Caco-2 (cell line): ENCODE measurements at regions not wholly inside any gene's neighbourhood (a gene's known extent, or its start where the extent isn't known, plus 50 kb on each side); places are given as distances from the start of the nearest gene placed in this dataset.

Experiments
- BruUV-seq: library from RNA; stranded (reverse); fragments of 400-500 nt; replicated peaks from 2 replicates; lab custom pipeline; 2021; lab: Mats Ljungman, UMichigan
- CTCF ChIA-PET: fragments of 300-600 bp; sonication (Branson Sonifier 250); formaldehyde crosslinking; loops from one replicate; lab custom pipeline; 2022; ENCODE audit warnings: antibody characterized with exemption; lab: Charles Lee
- POLR2A ChIA-PET: fragments of 300-600 bp; sonication (Branson Sonifier 250); formaldehyde crosslinking; loops from one replicate; lab custom pipeline; 2022; ENCODE audit warnings: antibody characterized with exemption; lab: Charles Lee
- DNase-seq, 2 experiments: peaks; one replicate each; pipeline versions ENCODE4 v3.0.0 to v3.0.0-alpha.2; 2020 to 2022
- H3K27me3 ChIP-seq: replicated peaks from 2 replicates; pipeline ENCODE4 v1.6.0; 2011; ENCODE audit warnings: low read length; ENCODE audit not compliant: control insufficient read depth, insufficient read depth
- H3K36me3 ChIP-seq: 2 replicates; pipeline ENCODE4 v1.5.1; 2011; ENCODE audit warnings: low read length; ENCODE audit not compliant: control insufficient read depth, insufficient read depth
- H3K4me1 ChIP-seq: fragments of 250-450 bp; sonication (Bioruptor Pico); 2 replicates; pipeline ENCODE4 v1.5.1; 2020; ENCODE audit warnings: mild to moderate bottlenecking
- H3K4me3 ChIP-seq: 2 replicates; pipeline ENCODE4 v1.5.1; 2011; ENCODE audit warnings: low read depth, mild to moderate bottlenecking, control low read depth, low read length
- H3K9me3 ChIP-seq: fragments of 250-450 bp; sonication (Bioruptor Pico); 2 replicates; pipeline ENCODE4 v1.5.1; 2020; ENCODE audit warnings: mild to moderate bottlenecking, moderate library complexity
- H3K27ac Mint-ChIP-seq: one replicate; pipeline ENCODE4 v1.8.0; 2022; ENCODE audit warnings: mixed read lengths; ENCODE audit not compliant: unreplicated experiment
- H3K27me3 Mint-ChIP-seq: one replicate; pipeline ENCODE4 v1.8.0; 2022; ENCODE audit warnings: mixed read lengths; ENCODE audit not compliant: insufficient read depth, unreplicated experiment
- H3K36me3 Mint-ChIP-seq: one replicate; pipeline ENCODE4 v1.8.0; 2022; ENCODE audit warnings: mild to moderate bottlenecking, mixed read lengths; ENCODE audit not compliant: insufficient read depth, unreplicated experiment
- H3K4me1 Mint-ChIP-seq: one replicate; pipeline ENCODE4 v1.8.0; 2022; ENCODE audit warnings: low read depth, mixed read lengths; ENCODE audit not compliant: unreplicated experiment
- H3K4me3 Mint-ChIP-seq: one replicate; pipeline ENCODE4 v1.8.0; 2022; ENCODE audit warnings: mild to moderate bottlenecking, moderate library complexity, mixed read lengths; ENCODE audit not compliant: unreplicated experiment
- H3K9me3 Mint-ChIP-seq: one replicate; pipeline ENCODE4 v1.8.0; 2022; ENCODE audit warnings: mixed read lengths; ENCODE audit not compliant: unreplicated experiment
- CTCF ChIP-seq, 2 experiments: fragments of 200-600 bp in 1 of 2; IDR thresholded peaks; 1 replicate in 1 of 2; 2 replicates in 1 of 2; pipeline versions ENCODE4 v1.5.1 to v1.8.0; 2011 to 2022; ENCODE audit warnings: antibody characterized with exemption in 1 of 2, control low read depth in 1 of 2, inconsistent platforms in 1 of 2, low read depth in 1 of 2, low read length in 1 of 2, mild to moderate bottlenecking in 1 of 2, moderate library complexity in 1 of 2; ENCODE audit not compliant: insufficient read depth in 1 of 2, severe bottlenecking in 1 of 2, unreplicated experiment in 1 of 2
- intact Hi-C: fragments of 100-400 bp; cut with micrococcal nuclease; formaldehyde crosslinking; loops from one replicate; pipeline ENCODE4 v1.10.0; 2022; ENCODE audit not compliant: unreplicated experiment

DNA sequence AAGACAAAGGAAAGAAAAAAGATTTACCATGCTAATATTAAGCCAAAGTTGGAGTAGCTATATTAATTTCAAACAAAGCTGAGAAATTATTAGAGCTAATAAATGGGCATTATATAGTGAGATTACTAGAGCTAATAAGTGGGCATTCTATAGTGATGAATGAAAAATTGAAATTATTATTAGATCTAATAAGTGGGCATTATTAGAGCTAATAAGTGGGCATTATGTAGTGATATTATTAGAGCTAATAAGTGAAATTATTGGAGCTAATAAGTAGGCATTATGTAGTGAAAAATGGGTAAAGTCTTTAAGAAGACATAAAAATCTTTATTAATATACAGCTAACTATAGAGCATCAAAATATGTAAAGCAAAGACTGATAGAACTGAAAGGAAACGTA, 745.7 kb downstream of the TRIB2 start:
- POLR2A ChIA-PET, result no interaction called here
- no peak overlapping the region for H3K27ac Mint-ChIP-seq
- no TSS peak for BruUV-seq
- no peak overlapping the region for H3K4me3 Mint-ChIP-seq
- H3K36me3 ChIP-seq, result no peaks in the 10 kb centered on the region
- H3K4me1 ChIP-seq, result no peaks in the 10 kb centered on the region
- intact Hi-C loops, result no loop called here
- no peaks in the 10 kb centered on the region for H3K4me1 Mint-ChIP-seq
- no peaks in the 10 kb centered on the region for H3K9me3 Mint-ChIP-seq
- H3K27me3 Mint-ChIP-seq, result peaks cover 9% of the 10 kb centered on the region
- no peak for TF ChIP-seq CTCF (IDR thresholded peaks at IDR 0.05; ENCODE audit: insufficient read depth in 1 of 2, low read depth in 1 of 2, low read length in 1 of 2, severe bottlenecking in 1 of 2, unreplicated experiment in 1 of 2)
- H3K9me3 ChIP-seq, result no peaks in the 10 kb centered on the region
- H3K27me3 ChIP-seq, result no peaks in the 10 kb centered on the region
- CTCF ChIA-PET, result no interaction called here
- H3K4me3 ChIP-seq, result no peak overlapping the region
- DNase-seq, result no peak
- H3K36me3 Mint-ChIP-seq, result no peaks in the 10 kb centered on the region

DNA sequence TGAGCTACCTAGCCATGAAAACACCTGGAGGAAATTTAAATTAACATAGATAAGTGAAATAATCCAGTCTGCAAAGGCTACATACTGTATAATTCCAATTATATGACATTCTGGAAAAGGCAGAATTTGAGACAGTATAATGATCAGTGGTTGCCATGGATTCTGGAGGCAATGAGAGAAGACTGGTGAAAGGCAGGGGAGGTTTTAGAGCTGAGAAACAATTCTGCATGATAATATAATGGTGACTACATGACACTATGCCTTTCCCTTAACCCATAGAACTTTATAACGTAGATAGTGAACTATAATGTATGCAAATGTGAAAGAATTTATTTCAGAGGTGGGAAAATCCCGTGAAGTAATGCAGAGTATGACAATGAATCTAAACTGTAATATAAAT, 749.3 kb downstream of the TRIB2 start:
- peaks cover 4% of the 10 kb centered on the region for H3K27me3 Mint-ChIP-seq
- Histone ChIP-seq H3K4me3 (no peak overlapping the region), H3K36me3 (no peaks in the 10 kb centered on the region), H3K9me3 (no peaks in the 10 kb centered on the region), H3K4me1 (no peaks in the 10 kb centered on the region), H3K27me3 (no peaks in the 10 kb centered on the region)
- H3K4me3 Mint-ChIP-seq, result no peak overlapping the region
- POLR2A ChIA-PET, result no interaction called here
- CTCF ChIA-PET, result no interaction called here
- no peaks in the 10 kb centered on the region for H3K36me3 Mint-ChIP-seq
- H3K4me1 Mint-ChIP-seq, result no peaks in the 10 kb centered on the region
- no peak for DNase-seq
- intact Hi-C loops, result no loop called here
- BruUV-seq, result no TSS peak
- no peak for TF ChIP-seq CTCF (IDR thresholded peaks at IDR 0.05; ENCODE audit: insufficient read depth in 1 of 2, low read depth in 1 of 2, low read length in 1 of 2, severe bottlenecking in 1 of 2, unreplicated experiment in 1 of 2)
- H3K27ac Mint-ChIP-seq, result no peak overlapping the region
- H3K9me3 Mint-ChIP-seq, result no peaks in the 10 kb centered on the region

- BruUV-seq, result no TSS peak
- no peaks in the 10 kb centered on the region for H3K27me3 Mint-ChIP-seq
- ChIA-PET CTCF (no interaction called here), POLR2A (no interaction called here)
- H3K9me3 Mint-ChIP-seq, result no peaks in the 10 kb centered on the region
- H3K4me3 ChIP-seq, result no peak overlapping the region
- H3K27ac Mint-ChIP-seq, result no peak overlapping the region
- H3K27me3 ChIP-seq, result no peaks in the 10 kb centered on the region
- H3K36me3 ChIP-seq, result no peaks in the 10 kb centered on the region
- no peak for TF ChIP-seq CTCF (IDR thresholded peaks at IDR 0.05; ENCODE audit: insufficient read depth in 1 of 2, low read depth in 1 of 2, low read length in 1 of 2, severe bottlenecking in 1 of 2, unreplicated experiment in 1 of 2)
- no peak overlapping the region for H3K4me3 Mint-ChIP-seq
- DNase-seq, result no peak
- no peaks in the 10 kb centered on the region for H3K4me1 Mint-ChIP-seq
- no peaks in the 10 kb centered on the region for H3K9me3 ChIP-seq
- H3K4me1 ChIP-seq, result no peaks in the 10 kb centered on the region
- intact Hi-C loops, result no loop called here
- H3K36me3 Mint-ChIP-seq, result no peaks in the 10 kb centered on the region
These were observed 757.8 kb downstream of the TRIB2 start for GRCh38 chr2:13474538-13474937.
